ENCODE measurements at regions not wholly inside any gene's neighbourhood (a gene's known extent, or its start where the extent isn't known, plus 50 kb on each side); places are given as distances from the start of the nearest gene placed in this dataset.
"Not testable (repeated sequence)": the region's sequence is repeated elsewhere in the genome, so short reads cannot be mapped to it uniquely, and the experiment has no call there.

GRCh38 chrX:73911946-73912345, 59.4 kb upstream of the XIST start:
- not testable (repeated sequence) for H3K36me3 Mint-ChIP-seq; H3K9me3 Mint-ChIP-seq; DNase-seq (ENCODE audit: low spot score in 2 of 2); ATAC-seq; H3K4me1 Mint-ChIP-seq; H3K4me3 Mint-ChIP-seq; H3K27ac Mint-ChIP-seq

DNA sequence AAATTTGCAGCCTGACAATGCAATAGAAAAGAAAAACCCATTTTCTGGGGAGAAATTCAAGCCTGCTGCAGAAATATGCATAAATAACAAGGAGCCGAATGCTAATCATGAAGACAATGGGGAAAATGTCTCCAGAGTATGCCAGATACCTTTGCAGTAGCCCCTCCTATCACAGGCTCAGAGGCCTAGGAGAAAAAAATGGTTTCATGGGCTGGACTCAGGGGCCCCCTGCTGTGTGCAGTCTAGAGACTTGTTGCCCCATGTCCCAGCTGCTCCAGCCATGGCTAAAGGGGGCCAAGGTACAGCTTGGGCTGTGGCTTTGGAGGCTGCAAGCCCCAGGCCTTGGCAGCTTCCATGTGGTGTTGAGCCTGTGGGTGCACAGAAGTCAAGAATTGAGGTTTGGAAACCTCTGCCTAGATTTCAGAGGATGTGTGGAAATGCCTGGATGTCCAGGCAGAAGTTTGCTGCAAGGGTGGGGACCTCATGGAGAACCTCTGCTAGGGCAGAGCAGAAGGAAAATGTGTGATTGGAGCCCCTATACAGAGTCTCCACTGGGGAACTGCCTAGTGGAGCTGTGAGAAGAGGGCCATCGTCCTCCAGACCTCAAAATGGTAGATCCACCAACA, 53.3 kb upstream of the XIST start:
- ATAC-seq; H3K27ac Mint-ChIP-seq; DNase-seq (ENCODE audit: low spot score in 2 of 2); H3K36me3 Mint-ChIP-seq; H3K4me3 Mint-ChIP-seq; H3K9me3 Mint-ChIP-seq; H3K4me1 Mint-ChIP-seq: not testable (repeated sequence)

GRCh38 chrX:73903941-73904340, 51.4 kb upstream of the XIST start:
- DNase-seq (ENCODE audit: low spot score in 2 of 2) (no peak), ATAC-seq (no peak)
- Mint-ChIP-seq H3K4me3 (no peak overlapping the region), H3K36me3 (no peaks in the 10 kb centered on the region), H3K4me1 (no peaks in the 10 kb centered on the region), H3K9me3 (peaks cover 2% of the 10 kb centered on the region), H3K27ac (no peak overlapping the region)
